ENCODE measurements at regions not wholly inside any gene's neighbourhood (a gene's known extent, or its start where the extent isn't known, plus 50 kb on each side); places are given as distances from the start of the nearest gene placed in this dataset.
A peak's percentile ranks its signal among the peaks of the same experiment; 100 is the strongest.

DNA sequence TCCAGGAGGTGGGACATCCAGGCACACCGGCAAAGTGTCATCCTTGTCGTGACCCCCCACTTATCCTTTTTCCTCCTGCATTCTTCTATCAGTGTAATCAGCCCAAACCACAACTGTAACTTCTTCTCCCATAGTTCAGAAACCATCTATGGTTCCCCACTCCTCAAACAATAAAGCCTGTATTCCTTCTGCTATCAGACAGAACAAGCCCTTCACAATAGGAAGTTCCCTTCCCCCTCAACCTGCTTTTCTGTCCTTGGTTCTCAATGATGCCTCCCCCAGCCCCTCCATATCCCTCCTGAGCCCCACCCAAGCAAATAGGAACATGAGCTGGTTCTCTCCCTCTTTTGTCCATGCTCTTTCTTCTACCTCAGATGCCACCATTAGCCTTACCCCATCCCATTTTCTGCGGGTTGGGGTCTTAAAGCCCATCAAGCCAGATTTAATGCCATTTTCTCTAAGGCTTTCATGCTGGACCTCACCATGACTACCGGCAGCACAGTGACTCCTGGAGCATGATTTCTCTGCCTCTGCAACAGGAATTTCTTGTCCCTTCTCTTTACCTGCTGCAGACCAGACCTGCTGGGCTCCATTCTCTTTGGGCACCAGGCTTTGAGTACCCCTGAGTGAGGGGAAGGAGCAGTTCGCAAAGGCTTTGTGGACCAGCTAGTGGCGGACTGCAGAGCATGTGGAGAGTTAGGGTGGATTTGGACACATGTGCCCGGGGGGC, 92.8 kb upstream of the PAX2 start:
- TF ChIP-seq, protein P1, sequence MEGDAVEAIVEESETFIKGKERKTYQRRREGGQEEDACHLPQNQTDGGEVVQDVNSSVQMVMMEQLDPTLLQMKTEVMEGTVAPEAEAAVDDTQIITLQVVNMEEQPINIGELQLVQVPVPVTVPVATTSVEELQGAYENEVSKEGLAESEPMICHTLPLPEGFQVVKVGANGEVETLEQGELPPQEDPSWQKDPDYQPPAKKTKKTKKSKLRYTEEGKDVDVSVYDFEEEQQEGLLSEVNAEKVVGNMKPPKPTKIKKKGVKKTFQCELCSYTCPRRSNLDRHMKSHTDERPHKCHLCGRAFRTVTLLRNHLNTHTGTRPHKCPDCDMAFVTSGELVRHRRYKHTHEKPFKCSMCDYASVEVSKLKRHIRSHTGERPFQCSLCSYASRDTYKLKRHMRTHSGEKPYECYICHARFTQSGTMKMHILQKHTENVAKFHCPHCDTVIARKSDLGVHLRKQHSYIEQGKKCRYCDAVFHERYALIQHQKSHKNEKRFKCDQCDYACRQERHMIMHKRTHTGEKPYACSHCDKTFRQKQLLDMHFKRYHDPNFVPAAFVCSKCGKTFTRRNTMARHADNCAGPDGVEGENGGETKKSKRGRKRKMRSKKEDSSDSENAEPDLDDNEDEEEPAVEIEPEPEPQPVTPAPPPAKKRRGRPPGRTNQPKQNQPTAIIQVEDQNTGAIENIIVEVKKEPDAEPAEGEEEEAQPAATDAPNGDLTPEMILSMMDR (IDR thresholded peaks at IDR 0.05; ENCODE audit: control extremely low read depth, extremely low read depth) = no peak
- Histone ChIP-seq H3K4me1 (ENCODE audit: control insufficient read depth in 5 of 5, insufficient read depth in 5 of 5, low read length in 5 of 5) (peaks cover 0 to 22% (median 0%) of the 10 kb centered on the region in 5 donors), H3K9me3 (ENCODE audit: control insufficient read depth in 4 of 4, insufficient read depth in 3 of 4, low read length in 3 of 4) (peaks cover 0 to 5% (median 0%) of the 10 kb centered on the region in 4 donors), H3K9ac (ENCODE audit: insufficient read depth in 1 of 2, low read length in 2 of 2) (no peak overlapping the region), H3K27me3 (ENCODE audit: control insufficient read depth in 3 of 3, insufficient read depth in 3 of 3, low read length in 2 of 3) (peaks cover 4 to 51% (median 16%) of the 10 kb centered on the region in 3 donors), H3K4me3 (no peak overlapping the region), H3K27ac (ENCODE audit: low read depth in 1 of 2, low read length in 1 of 2) (no peak overlapping the region), H3K36me3 (ENCODE audit: control insufficient read depth in 4 of 4, insufficient read depth in 4 of 4, low read length in 4 of 4) (no peaks in the 10 kb centered on the region)
- 48 to 57% methylated on average over 7 of the region's 7 CpGs for WGBS, 2 donors
- ATAC-seq (ENCODE audit: insufficient read depth, low FRiP score) (no peak), DNase-seq (no peak)

DNA sequence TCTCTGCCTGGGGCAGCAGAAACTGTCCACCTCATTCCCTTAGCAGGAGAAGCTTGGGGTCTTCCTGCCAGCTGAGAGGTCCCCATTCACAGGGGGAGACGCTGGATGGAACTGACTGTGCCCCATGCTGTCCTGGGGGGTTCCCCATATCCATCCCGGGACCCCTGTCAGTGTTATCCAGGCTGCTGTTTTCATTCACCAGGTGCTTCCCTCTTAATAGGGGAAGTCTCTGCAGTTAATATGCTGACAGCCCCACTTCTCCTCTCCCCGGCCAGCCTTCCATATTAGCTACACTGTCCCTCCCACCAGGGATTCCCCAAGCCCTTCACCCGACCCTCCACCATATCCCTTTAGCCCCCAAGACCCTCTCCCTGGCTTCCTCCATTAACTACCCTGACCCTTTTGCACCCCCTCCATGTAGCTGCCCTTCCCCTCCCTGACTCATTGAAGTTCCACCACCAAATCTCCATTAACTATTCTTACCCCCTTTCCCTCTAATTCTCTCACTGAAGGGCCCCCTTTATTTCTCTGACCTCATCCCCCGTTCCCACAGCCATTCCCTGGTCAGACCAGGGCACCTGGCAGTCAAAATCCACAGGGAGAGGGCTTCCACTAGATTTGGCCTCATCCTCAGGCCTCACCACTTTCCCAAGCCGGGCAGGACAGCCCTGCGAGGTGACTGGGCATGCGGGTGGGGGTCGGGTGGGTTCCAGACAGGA, 92.0 kb upstream of the PAX2 start:
- Histone ChIP-seq H3K27me3 (ENCODE audit: control insufficient read depth in 3 of 3, insufficient read depth in 3 of 3, low read length in 2 of 3) (peaks cover 4 to 59% (median 22%) of the 10 kb centered on the region in 3 donors), H3K4me1 (ENCODE audit: control insufficient read depth in 5 of 5, insufficient read depth in 5 of 5, low read length in 5 of 5) (peaks cover 0 to 22% (median 0%) of the 10 kb centered on the region in 5 donors), H3K9ac (ENCODE audit: insufficient read depth in 1 of 2, low read length in 2 of 2) (no peak overlapping the region), H3K9me3 (ENCODE audit: control insufficient read depth in 4 of 4, insufficient read depth in 3 of 4, low read length in 3 of 4) (peaks cover 0 to 5% (median 0%) of the 10 kb centered on the region in 4 donors), H3K36me3 (ENCODE audit: control insufficient read depth in 4 of 4, insufficient read depth in 4 of 4, low read length in 4 of 4) (no peaks in the 10 kb centered on the region), H3K27ac (ENCODE audit: low read depth in 1 of 2, low read length in 1 of 2) (no peak overlapping the region), H3K4me3 (no peak overlapping the region)
- TF ChIP-seq, protein P1 (IDR thresholded peaks at IDR 0.05; ENCODE audit: control extremely low read depth, extremely low read depth) = no peak
- WGBS, 2 donors = 3 to 6% methylated on average over 9 of the region's 9 CpGs
- no peak for DNase-seq
- no peak for ATAC-seq (ENCODE audit: insufficient read depth, low FRiP score)

DNA sequence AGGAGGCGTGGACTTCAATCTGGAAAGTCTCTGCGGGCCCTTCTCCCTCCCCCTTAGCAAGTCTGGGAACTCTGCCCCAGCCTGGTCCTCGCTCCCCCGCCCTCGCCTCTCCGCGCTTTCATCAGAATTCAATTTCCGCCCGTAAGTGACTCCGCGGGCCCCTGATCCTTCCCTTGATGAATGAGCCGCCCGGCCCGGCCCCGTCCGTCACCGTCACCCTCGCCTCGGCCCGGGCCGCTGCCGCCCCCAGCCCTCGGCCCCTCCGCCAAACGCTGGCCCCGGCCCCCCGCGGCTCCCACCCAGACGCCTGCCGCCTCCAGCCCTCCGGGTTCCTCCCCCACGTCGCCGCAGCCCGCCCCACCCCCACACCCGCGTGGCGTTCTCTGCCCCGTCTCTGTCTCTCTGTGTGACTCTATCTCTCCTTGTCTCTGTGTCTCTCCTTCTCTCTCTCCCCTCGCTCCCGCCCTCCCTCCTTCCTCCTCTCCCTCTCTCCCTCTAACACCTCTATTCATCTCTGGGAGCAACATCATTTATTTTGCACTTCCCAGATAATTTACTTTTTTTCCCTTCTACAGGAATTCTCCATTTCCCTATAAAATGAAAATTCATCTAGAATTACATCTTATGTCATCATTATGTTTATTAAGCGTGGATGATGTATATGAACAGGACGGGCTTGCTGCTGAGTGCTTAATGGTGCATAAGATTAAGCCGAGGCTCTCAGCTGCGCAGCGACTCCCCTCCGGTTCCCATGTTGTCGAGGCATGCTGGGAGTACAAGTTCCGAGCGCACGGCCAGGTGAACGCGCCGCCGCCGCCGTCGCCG, 91.2 kb upstream of the PAX2 start:
- Histone ChIP-seq H3K27ac (ENCODE audit: low read depth in 1 of 2, low read length in 1 of 2) (no peak overlapping the region), H3K4me1 (ENCODE audit: control insufficient read depth in 5 of 5, insufficient read depth in 5 of 5, low read length in 5 of 5) (peaks cover 0 to 23% (median 0%) of the 10 kb centered on the region in 5 donors), H3K9me3 (ENCODE audit: control insufficient read depth in 4 of 4, insufficient read depth in 3 of 4, low read length in 3 of 4) (peaks cover 0 to 7% (median 0%) of the 10 kb centered on the region in 4 donors), H3K27me3 (ENCODE audit: control insufficient read depth in 3 of 3, insufficient read depth in 3 of 3, low read length in 2 of 3) (peaks cover 4 to 60% (median 28%) of the 10 kb centered on the region in 3 donors), H3K4me3 (no peak overlapping the region), H3K9ac (ENCODE audit: insufficient read depth in 1 of 2, low read length in 2 of 2) (no peak overlapping the region), H3K36me3 (ENCODE audit: control insufficient read depth in 4 of 4, insufficient read depth in 4 of 4, low read length in 4 of 4) (no peaks in the 10 kb centered on the region)
- TF ChIP-seq, protein P1 (IDR thresholded peaks at IDR 0.05; ENCODE audit: control extremely low read depth, extremely low read depth) = no peak
- no peak for ATAC-seq (ENCODE audit: insufficient read depth, low FRiP score)
- peak; percentile 94 to 98 (median 95) for DNase-seq
- 2% methylated on average over 59 of the region's 59 CpGs for WGBS, 2 donors
